H9 (cell line): ENCODE measurements at regions not wholly inside any gene's neighbourhood (a gene's known extent, or its start where the extent isn't known, plus 50 kb on each side); places are given as distances from the start of the nearest gene placed in this dataset.

Source experiments
- DNase-seq: peaks from one replicate; pipeline ENCODE4 v3.0.0-alpha.2; 2017
- H2AFZ ChIP-seq: one replicate; pipeline ENCODE4 v1.6.1; 2013; ENCODE audit warnings: mild to moderate bottlenecking, low read length, control low read depth, moderate library complexity
- H2AK5ac ChIP-seq: 2 replicates; pipeline ENCODE4 v1.6.1; 2013; ENCODE audit warnings: low read length, control low read depth, mixed read lengths; ENCODE audit not compliant: insufficient read length
- H2BK120ac ChIP-seq: one replicate; pipeline ENCODE4 v1.6.1; 2013; ENCODE audit warnings: low read depth, mild to moderate bottlenecking, low read length, control low read depth, inconsistent platforms; ENCODE audit not compliant: poor library complexity, severe bottlenecking
- H2BK12ac ChIP-seq: 2 replicates; pipeline ENCODE4 v1.6.1; 2013; ENCODE audit warnings: low read length, control low read depth, mixed read lengths, low read depth; ENCODE audit not compliant: insufficient read length
- H2BK15ac ChIP-seq: 2 replicates; pipeline ENCODE4 v1.6.1; 2013; ENCODE audit warnings: low read depth, low read length, control low read depth
- H2BK20ac ChIP-seq: one replicate; pipeline ENCODE4 v1.6.1; 2013; ENCODE audit warnings: low read depth, mild to moderate bottlenecking, low read length, control low read depth, inconsistent platforms; ENCODE audit not compliant: poor library complexity, severe bottlenecking
- H2BK5ac ChIP-seq: 2 replicates; pipeline ENCODE4 v1.6.1; 2013; ENCODE audit warnings: low read length, control low read depth, mixed read lengths; ENCODE audit not compliant: insufficient read length
- H3K14ac ChIP-seq: 2 replicates; pipeline ENCODE4 v1.6.1; 2013; ENCODE audit warnings: low read length, control low read depth; ENCODE audit not compliant: insufficient read depth
- H3K18ac ChIP-seq: 2 replicates; pipeline ENCODE4 v1.6.1; 2013; ENCODE audit warnings: low read depth, mild to moderate bottlenecking, mixed read lengths, low read length, control low read depth; ENCODE audit not compliant: insufficient read length
- H3K23ac ChIP-seq: 2 replicates; pipeline ENCODE4 v1.6.1; 2013; ENCODE audit warnings: low read length, control low read depth, mixed read lengths, low read depth; ENCODE audit not compliant: insufficient read length
- H3K23me2 ChIP-seq: 2 replicates; pipeline ENCODE4 v1.6.1; 2013; ENCODE audit warnings: low read depth, mild to moderate bottlenecking, mixed read lengths, low read length, control low read depth; ENCODE audit not compliant: insufficient read length, poor library complexity, severe bottlenecking
- H3K27ac ChIP-seq: 2 replicates; pipeline ENCODE4 v1.5.1; 2013; ENCODE audit warnings: low read length, control low read depth, mixed read lengths, low read depth; ENCODE audit not compliant: insufficient read length
- H3K27me3 ChIP-seq: 2 replicates; pipeline ENCODE4 v1.6.1; 2013; ENCODE audit warnings: low read length, control low read depth, inconsistent platforms; ENCODE audit not compliant: insufficient read depth
- H3K4ac ChIP-seq: 2 replicates; pipeline ENCODE4 v1.6.1; 2013; ENCODE audit warnings: low read depth, mild to moderate bottlenecking, control low read depth, inconsistent platforms, low read length, moderate library complexity
- H3K4me1 ChIP-seq: 2 replicates; pipeline ENCODE4 v1.6.1; 2013; ENCODE audit warnings: low read length, control low read depth, inconsistent platforms; ENCODE audit not compliant: insufficient read depth
- H3K4me2 ChIP-seq: 2 replicates; pipeline ENCODE4 v1.6.1; 2013; ENCODE audit warnings: low read length, control low read depth, mixed read lengths; ENCODE audit not compliant: insufficient read length, insufficient read depth
- H3K56ac ChIP-seq: 2 replicates; pipeline ENCODE4 v1.6.1; 2013; ENCODE audit warnings: low read depth, mild to moderate bottlenecking, mixed read lengths, low read length, control low read depth; ENCODE audit not compliant: insufficient read length
- H3K79me1 ChIP-seq: 2 replicates; pipeline ENCODE4 v1.6.1; 2013; ENCODE audit warnings: low read depth, mild to moderate bottlenecking, moderate library complexity, low read length, control low read depth, inconsistent platforms; ENCODE audit not compliant: insufficient read depth, poor library complexity, severe bottlenecking
- H3K79me2 ChIP-seq: 2 replicates; pipeline ENCODE4 v1.6.1; 2013; ENCODE audit warnings: low read length, control low read depth, inconsistent platforms; ENCODE audit not compliant: insufficient read depth
- H3K9ac ChIP-seq: 2 replicates; pipeline ENCODE4 v1.6.1; 2013; ENCODE audit warnings: low read length, control low read depth, mixed read lengths; ENCODE audit not compliant: insufficient read length; ENCODE audit errors: extremely low read depth
- H3K9me3 ChIP-seq: one replicate; pipeline ENCODE4 v1.6.1; 2013; ENCODE audit warnings: low read depth, low read length, inconsistent platforms; ENCODE audit not compliant: control insufficient read depth
- H3T11ph ChIP-seq: one replicate; pipeline ENCODE4 v1.6.1; 2013; ENCODE audit warnings: mild to moderate bottlenecking, low read length, control low read depth, inconsistent platforms
- H4K20me1 ChIP-seq: one replicate; pipeline ENCODE4 v1.6.1; 2013; ENCODE audit not compliant: control insufficient read depth, insufficient read length, insufficient read depth
- H4K5ac ChIP-seq: 2 replicates; pipeline ENCODE4 v1.6.1; 2013; ENCODE audit warnings: low read depth, mild to moderate bottlenecking, mixed read lengths, low read length, control low read depth; ENCODE audit not compliant: insufficient read length
- H4K8ac ChIP-seq: replicated peaks from 2 replicates; pipeline ENCODE4 v1.6.1; 2013; ENCODE audit warnings: low read length, control low read depth, mixed read lengths, low read depth; ENCODE audit not compliant: insufficient read length
- H4K91ac ChIP-seq: 2 replicates; pipeline ENCODE4 v1.6.1; 2013; ENCODE audit warnings: low read depth, mild to moderate bottlenecking, moderate library complexity, mixed read lengths, low read length, control low read depth; ENCODE audit not compliant: insufficient read length
- H3K27ac Mint-ChIP-seq, 3 experiments: 2 replicates in 2 of 3; 3 replicates in 1 of 3; pipeline ENCODE4 v1.8.0; 2020 to 2021; ENCODE audit warnings: mixed read lengths in 3 of 3, mild to moderate bottlenecking in 1 of 3, moderate library complexity in 1 of 3
- H3K27me3 Mint-ChIP-seq: 2 replicates; pipeline ENCODE4 v1.8.0; 2021; ENCODE audit warnings: low read depth, mild to moderate bottlenecking, moderate library complexity, mixed read lengths
- H3K36me3 Mint-ChIP-seq, 3 experiments: 2 replicates in 2 of 3; 3 replicates in 1 of 3; pipeline ENCODE4 v1.8.0; 2020 to 2021; ENCODE audit warnings: low read depth in 3 of 3, mixed read lengths in 3 of 3; ENCODE audit not compliant: insufficient read depth in 1 of 3
- H3K4me1 Mint-ChIP-seq, 2 experiments: 2 replicates each; pipeline ENCODE4 v1.8.0; 2020; ENCODE audit warnings: mixed read lengths in 2 of 2
- H3K4me3 Mint-ChIP-seq, 2 experiments: 2 replicates in 1 of 2; 3 replicates in 1 of 2; pipeline ENCODE4 v1.8.0; 2020 to 2021; ENCODE audit warnings: mild to moderate bottlenecking in 2 of 2, mixed read lengths in 2 of 2, moderate library complexity in 1 of 2
- H3K9me3 Mint-ChIP-seq, 2 experiments: 2 replicates in 1 of 2; 3 replicates in 1 of 2; pipeline ENCODE4 v1.8.0; 2020; ENCODE audit warnings: mild to moderate bottlenecking in 2 of 2, mixed read lengths in 2 of 2, moderate library complexity in 1 of 2
- CTCF ChIP-seq: fragments of 200-600 bp; sonication (generic); conservative IDR thresholded peaks from 3 replicates; pipeline ENCODE4 v1.8.0; 2021; ENCODE audit warnings: antibody characterized with exemption, mild to moderate bottlenecking
- WGBS: extraction: QIAGEN DNeasy Blood & Tissue Kit; methylation state at CpG from one replicate; pipeline ENCODE4 v1.1.7; 2013; ENCODE audit warnings: missing lambda C conversion rate, low lambda C conversion rate, mixed read lengths; ENCODE audit not compliant: insufficient read length; ENCODE audit errors: extremely low coverage; 5-methylcytosine and 5-hydroxymethylcytosine counted together

- H3K23ac ChIP-seq = no peak overlapping the region
Observed at GRCh38 chr6:50586331-50586675, 127.0 kb upstream of the TFAP2D start.

More at GRCh38 chr6:50586331-50586675, 127.0 kb upstream of the TFAP2D start:
- Histone ChIP-seq H3K56ac (no peak overlapping the region), H4K5ac (no peak overlapping the region), H3K79me2 (no peaks in the 10 kb centered on the region), H3K27ac (no peak overlapping the region), H4K91ac (no peak overlapping the region), H2AK5ac (no peak overlapping the region), H3K27me3 (no peaks in the 10 kb centered on the region), H3K4me2 (no peak overlapping the region), H3K79me1 (no peaks in the 10 kb centered on the region), H3T11ph (no peak overlapping the region), H3K9me3 (no peaks in the 10 kb centered on the region), H2BK12ac (no peak overlapping the region), H3K4ac (no peak overlapping the region), H2AFZ (no peak overlapping the region), H3K4me1 (no peaks in the 10 kb centered on the region), H3K18ac (no peak overlapping the region), H4K20me1 (no peaks in the 10 kb centered on the region), H4K8ac (no peak overlapping the region), H2BK5ac (no peak overlapping the region), H2BK15ac (no peak overlapping the region), H3K23me2 (no peaks in the 10 kb centered on the region), H2BK20ac (no peak overlapping the region), H3K9ac (no peak overlapping the region), H3K14ac (no peak overlapping the region), H2BK120ac (no peak overlapping the region)
- Mint-ChIP-seq H3K4me3 (no peak overlapping the region), H3K27ac (no peak overlapping the region), H3K36me3 (no peaks in the 10 kb centered on the region), H3K9me3 (no peaks in the 10 kb centered on the region), H3K27me3 (peaks cover 1% of the 10 kb centered on the region; the same call in 1 of the 2 replicates), H3K4me1 (peaks cover 1% of the 10 kb centered on the region in 2 experiments; a peak in 3 of 4 replicates)
- no peak for TF ChIP-seq CTCF
- WGBS = no CpG with 5 or more reads among the region's 2 CpGs
- DNase-seq = no peak
